OCI-LY7 (cell line): ENCODE measurements at regions not wholly inside any gene's neighbourhood (a gene's known extent, or its start where the extent isn't known, plus 50 kb on each side); places are given as distances from the start of the nearest gene placed in this dataset.

ENCODE experiments used
- CTCF ChIP-seq: fragments of 200-600 bp; sonication (generic); conservative IDR thresholded peaks from 2 replicates; pipeline ENCODE4 v1.5.1; 2014; ENCODE audit warnings: mild to moderate bottlenecking, antibody characterized with exemption, low read length, moderate library complexity, mixed read lengths
- EZH2phosphoT487 ChIP-seq: fragments of 200-600 bp; sonication (generic); IDR thresholded peaks from 2 replicates; pipeline ENCODE4 v1.6.1; 2018; ENCODE audit warnings: low read depth, borderline replicate concordance, mild to moderate bottlenecking, mixed run types, antibody characterized with exemption, low read length, moderate library complexity, mixed read lengths

DNA sequence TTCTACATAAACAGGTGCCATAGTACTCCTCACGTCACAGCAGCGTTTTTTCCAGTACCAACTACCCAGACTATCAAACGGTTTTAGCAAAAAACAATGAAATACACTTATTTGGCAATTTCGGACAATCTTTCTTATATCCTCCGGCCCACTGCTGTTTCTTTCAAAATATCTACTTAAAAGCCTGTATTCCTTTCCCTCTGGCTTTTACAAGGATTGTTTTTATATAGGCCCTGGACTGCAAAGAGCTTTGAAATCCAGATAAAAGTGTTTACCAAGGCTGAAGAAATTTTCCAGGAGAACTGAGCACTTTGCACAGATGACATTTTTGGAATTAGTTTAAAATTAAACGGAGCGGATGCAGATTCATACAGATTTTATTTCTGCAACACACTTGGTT lies 255.9 kb upstream of the STARD13 start:
- TF ChIP-seq CTCF (no peak), EZH2phosphoT487 (no peak)
